OCI-LY3 (cell line): ENCODE measurements at regions not wholly inside any gene's neighbourhood (a gene's known extent, or its start where the extent isn't known, plus 50 kb on each side); places are given as distances from the start of the nearest gene placed in this dataset.

Experiments
- H2AFZ ChIP-seq: fragments of 200-600, 300-600 bp; shearing (Covaris generic); 2 replicates; pipeline ENCODE4 v1.6.0; 2014; ENCODE audit warnings: antibody characterized with exemption, low read depth, low read length
- H3K27ac ChIP-seq: fragments of 200-600, 300-600 bp; sonication (generic); 2 replicates; pipeline ENCODE4 v1.5.1; 2014; ENCODE audit warnings: mild to moderate bottlenecking, low read length, moderate library complexity, mixed read lengths
- H3K27me3 ChIP-seq: fragments of 200-600, 300-600 bp; sonication (generic); 2 replicates; pipeline ENCODE4 v1.6.1; 2014; ENCODE audit warnings: low read depth, low read length, mixed read lengths
- H3K36me3 ChIP-seq: fragments of 200-600, 300-600 bp; sonication (generic); replicated peaks from 2 replicates; pipeline ENCODE3; 2014; ENCODE audit warnings: low read depth, low read length, mixed read lengths
- H3K4me1 ChIP-seq: fragments of 300-600, 200-600 bp; sonication (generic); 2 replicates; pipeline ENCODE4 v1.6.1; 2014; ENCODE audit warnings: low read length, mixed read lengths
- H3K4me2 ChIP-seq: fragments of 200-600, 300-600 bp; sonication (generic); 2 replicates; pipeline ENCODE4 v1.6.1; 2014; ENCODE audit warnings: low read length, mixed read lengths
- H3K4me3 ChIP-seq: fragments of 300-600, 200-600 bp; sonication (generic); 2 replicates; pipeline ENCODE4 v1.5.1; 2014; ENCODE audit warnings: antibody characterized with exemption, mild to moderate bottlenecking, low read length, moderate library complexity
- H3K79me2 ChIP-seq: fragments of 300-600, 200-600 bp; shearing (Covaris generic); 2 replicates; pipeline ENCODE4 v1.6.1; 2014; ENCODE audit warnings: mild to moderate bottlenecking, low read length, mixed read lengths
- H3K9ac ChIP-seq: fragments of 300-600, 200-600 bp; shearing (Covaris generic); 2 replicates; pipeline ENCODE4 v1.6.0; 2014; ENCODE audit warnings: mild to moderate bottlenecking, low read length, moderate library complexity
- H3K9me3 ChIP-seq: fragments of 200-600, 300-600 bp; shearing (Covaris generic); 2 replicates; pipeline ENCODE4 v1.6.1; 2014; ENCODE audit warnings: low read length, mixed read lengths; ENCODE audit not compliant: insufficient read depth
- H4K20me1 ChIP-seq: fragments of 200-600, 300-600 bp; sonication (generic); 2 replicates; pipeline ENCODE4 v1.6.1; 2016; ENCODE audit warnings: low read length, mixed read lengths; ENCODE audit not compliant: insufficient read depth
- EZH2phosphoT487 ChIP-seq: fragments of 200-600 bp; shearing (Covaris generic); IDR thresholded peaks from 2 replicates; pipeline ENCODE4 v1.6.1; 2018; ENCODE audit warnings: antibody characterized with exemption, mixed run types, low read depth
- TF ChIP-seq, protein P1 (sequence below): fragments of 200-600, 300-600 bp; sonication (generic); IDR thresholded peaks from 2 replicates; pipeline ENCODE4 v1.5.1; 2014; ENCODE audit warnings: antibody characterized with exemption, low read length, low read depth

GRCh38 chr18:40631319-40631718, 1323.7 kb upstream of the PIK3C3 start:
- no peak for TF ChIP-seq EZH2phosphoT487
- TF ChIP-seq, protein P1, sequence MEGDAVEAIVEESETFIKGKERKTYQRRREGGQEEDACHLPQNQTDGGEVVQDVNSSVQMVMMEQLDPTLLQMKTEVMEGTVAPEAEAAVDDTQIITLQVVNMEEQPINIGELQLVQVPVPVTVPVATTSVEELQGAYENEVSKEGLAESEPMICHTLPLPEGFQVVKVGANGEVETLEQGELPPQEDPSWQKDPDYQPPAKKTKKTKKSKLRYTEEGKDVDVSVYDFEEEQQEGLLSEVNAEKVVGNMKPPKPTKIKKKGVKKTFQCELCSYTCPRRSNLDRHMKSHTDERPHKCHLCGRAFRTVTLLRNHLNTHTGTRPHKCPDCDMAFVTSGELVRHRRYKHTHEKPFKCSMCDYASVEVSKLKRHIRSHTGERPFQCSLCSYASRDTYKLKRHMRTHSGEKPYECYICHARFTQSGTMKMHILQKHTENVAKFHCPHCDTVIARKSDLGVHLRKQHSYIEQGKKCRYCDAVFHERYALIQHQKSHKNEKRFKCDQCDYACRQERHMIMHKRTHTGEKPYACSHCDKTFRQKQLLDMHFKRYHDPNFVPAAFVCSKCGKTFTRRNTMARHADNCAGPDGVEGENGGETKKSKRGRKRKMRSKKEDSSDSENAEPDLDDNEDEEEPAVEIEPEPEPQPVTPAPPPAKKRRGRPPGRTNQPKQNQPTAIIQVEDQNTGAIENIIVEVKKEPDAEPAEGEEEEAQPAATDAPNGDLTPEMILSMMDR = no peak
- no peak overlapping the region for H3K4me3 ChIP-seq

GRCh38 chr18:40630496-40630895, 1324.5 kb upstream of the PIK3C3 start:
- Histone ChIP-seq H3K9ac (no peak overlapping the region), H4K20me1 (no peaks in the 10 kb centered on the region), H3K4me3 (no peak overlapping the region), H3K4me2 (no peak overlapping the region), H3K79me2 (no peaks in the 10 kb centered on the region), H2AFZ (no peak overlapping the region), H3K27ac (no peak overlapping the region), H3K9me3 (no peaks in the 10 kb centered on the region), H3K4me1 (no peaks in the 10 kb centered on the region), H3K27me3 (no peaks in the 10 kb centered on the region), H3K36me3 (no peaks in the 10 kb centered on the region)
- TF ChIP-seq, protein P1 = no peak
- TF ChIP-seq EZH2phosphoT487 = no peak

More at GRCh38 chr18:40631319-40631718, 1323.7 kb upstream of the PIK3C3 start:
- no peaks in the 10 kb centered on the region for H3K79me2 ChIP-seq
- H3K9me3 ChIP-seq = no peaks in the 10 kb centered on the region
- H4K20me1 ChIP-seq = no peaks in the 10 kb centered on the region
- no peaks in the 10 kb centered on the region for H3K36me3 ChIP-seq
- no peak overlapping the region for H2AFZ ChIP-seq
- H3K4me1 ChIP-seq = no peaks in the 10 kb centered on the region
- no peaks in the 10 kb centered on the region for H3K27me3 ChIP-seq
- no peak overlapping the region for H3K4me2 ChIP-seq
- H3K9ac ChIP-seq = no peak overlapping the region
- no peak overlapping the region for H3K27ac ChIP-seq

GRCh38 chr18:40624959-40625358, 1330.1 kb upstream of the PIK3C3 start:
- Histone ChIP-seq H4K20me1 (no peaks in the 10 kb centered on the region), H3K4me2 (no peak overlapping the region), H3K9me3 (no peaks in the 10 kb centered on the region), H2AFZ (no peak overlapping the region), H3K9ac (no peak overlapping the region), H3K4me3 (no peak overlapping the region), H3K4me1 (no peaks in the 10 kb centered on the region), H3K27me3 (no peaks in the 10 kb centered on the region), H3K27ac (no peak overlapping the region), H3K79me2 (no peaks in the 10 kb centered on the region), H3K36me3 (no peaks in the 10 kb centered on the region)
- TF ChIP-seq, protein P1 = no peak
- TF ChIP-seq EZH2phosphoT487 = no peak

- no peak overlapping the region for H3K9ac ChIP-seq
- no peaks in the 10 kb centered on the region for H3K36me3 ChIP-seq
- H3K4me2 ChIP-seq = no peak overlapping the region
- H3K4me1 ChIP-seq = no peaks in the 10 kb centered on the region
- H2AFZ ChIP-seq = no peak overlapping the region
- no peaks in the 10 kb centered on the region for H3K27me3 ChIP-seq
- no peaks in the 10 kb centered on the region for H3K9me3 ChIP-seq
- TF ChIP-seq, protein P1 = no peak
- TF ChIP-seq EZH2phosphoT487 = no peak
- no peaks in the 10 kb centered on the region for H3K79me2 ChIP-seq
- no peaks in the 10 kb centered on the region for H4K20me1 ChIP-seq
- no peak overlapping the region for H3K4me3 ChIP-seq
- H3K27ac ChIP-seq = no peak overlapping the region
Measured at GRCh38 chr18:40613721-40614120, 1341.3 kb upstream of the PIK3C3 start.
